Endodermal cell (in vitro differentiated cells): ENCODE measurements at regions not wholly inside any gene's neighbourhood (a gene's known extent, or its start where the extent isn't known, plus 50 kb on each side); places are given as distances from the start of the nearest gene placed in this dataset.
A peak's percentile ranks its signal among the peaks of the same experiment; 100 is the strongest.

ENCODE experiments used
- DNase-seq: peaks from one replicate; pipeline ENCODE4 v3.0.0-alpha.2; 2017
- H3K27ac ChIP-seq: 2 replicates; pipeline ENCODE4 v1.5.1; 2013; ENCODE audit warnings: mild to moderate bottlenecking, low read depth, low read length, moderate library complexity
- H3K27me3 ChIP-seq: 2 replicates; pipeline ENCODE4 v1.6.1; 2013; ENCODE audit warnings: mild to moderate bottlenecking, low read length, moderate library complexity; ENCODE audit not compliant: insufficient read depth, control insufficient read depth, poor library complexity, severe bottlenecking
- H3K36me3 ChIP-seq: 2 replicates; pipeline ENCODE4 v1.7.0; 2013; ENCODE audit warnings: mild to moderate bottlenecking, low read length, moderate library complexity; ENCODE audit not compliant: control insufficient read depth, insufficient read depth
- H3K4me1 ChIP-seq: one replicate; pipeline ENCODE4 v1.7.0; 2013; ENCODE audit warnings: low read length; ENCODE audit not compliant: control insufficient read depth, insufficient read depth
- H3K4me3 ChIP-seq: 2 replicates; pipeline ENCODE4 v1.5.1; 2013; ENCODE audit warnings: mild to moderate bottlenecking, low read length, moderate library complexity
- H3K9ac ChIP-seq: 2 replicates; pipeline ENCODE4 v1.6.1; 2013; ENCODE audit warnings: mild to moderate bottlenecking, low read length, moderate library complexity; ENCODE audit not compliant: poor library complexity, severe bottlenecking; ENCODE audit errors: extremely low read depth
- H3K9me3 ChIP-seq: 2 replicates; pipeline ENCODE4 v1.6.1; 2013; ENCODE audit warnings: mild to moderate bottlenecking, low read length, moderate library complexity; ENCODE audit not compliant: control insufficient read depth
- H3K27ac Mint-ChIP-seq: 2 replicates; pipeline ENCODE4 v1.8.0; 2020; ENCODE audit warnings: mixed read lengths
- H3K27me3 Mint-ChIP-seq: 2 replicates; pipeline ENCODE4 v1.8.0; 2021; ENCODE audit warnings: mild to moderate bottlenecking, mixed read lengths; ENCODE audit not compliant: insufficient read depth
- H3K36me3 Mint-ChIP-seq: 2 replicates; pipeline ENCODE4 v1.8.0; 2020; ENCODE audit warnings: low read depth, mixed read lengths
- H3K4me1 Mint-ChIP-seq: 2 replicates; pipeline ENCODE4 v1.8.0; 2020; ENCODE audit warnings: mixed read lengths
- H3K4me3 Mint-ChIP-seq: 2 replicates; pipeline ENCODE4 v1.8.0; 2020; ENCODE audit warnings: mild to moderate bottlenecking, moderate library complexity, mixed read lengths
- H3K9me3 Mint-ChIP-seq: 2 replicates; pipeline ENCODE4 v1.8.0; 2020; ENCODE audit warnings: mild to moderate bottlenecking, mixed read lengths
- WGBS, 2 experiments: methylation state at CpG; one replicate each; pipeline versions ENCODE4 v1.1.5 to v1.1.7; 2013; ENCODE audit warnings: missing lambda C conversion rate in 2 of 2, mixed read lengths in 1 of 2; ENCODE audit not compliant: insufficient coverage in 1 of 2, insufficient read length in 1 of 2; 5-methylcytosine and 5-hydroxymethylcytosine counted together
- TF ChIP-seq, protein P1 (sequence below): fragments of 200-600 bp; sonication (generic); conservative IDR thresholded peaks from 2 replicates; pipeline ENCODE4 v1.5.0; 2021; ENCODE audit warnings: antibody characterized with exemption, mild to moderate bottlenecking

GRCh38 chr6:14920276-14920675 is 325.6 kb upstream of the JARID2 start:
- Mint-ChIP-seq H3K36me3 (peaks cover 3% of the 10 kb centered on the region), H3K27me3 (no peaks in the 10 kb centered on the region)
- TF ChIP-seq, protein P1, sequence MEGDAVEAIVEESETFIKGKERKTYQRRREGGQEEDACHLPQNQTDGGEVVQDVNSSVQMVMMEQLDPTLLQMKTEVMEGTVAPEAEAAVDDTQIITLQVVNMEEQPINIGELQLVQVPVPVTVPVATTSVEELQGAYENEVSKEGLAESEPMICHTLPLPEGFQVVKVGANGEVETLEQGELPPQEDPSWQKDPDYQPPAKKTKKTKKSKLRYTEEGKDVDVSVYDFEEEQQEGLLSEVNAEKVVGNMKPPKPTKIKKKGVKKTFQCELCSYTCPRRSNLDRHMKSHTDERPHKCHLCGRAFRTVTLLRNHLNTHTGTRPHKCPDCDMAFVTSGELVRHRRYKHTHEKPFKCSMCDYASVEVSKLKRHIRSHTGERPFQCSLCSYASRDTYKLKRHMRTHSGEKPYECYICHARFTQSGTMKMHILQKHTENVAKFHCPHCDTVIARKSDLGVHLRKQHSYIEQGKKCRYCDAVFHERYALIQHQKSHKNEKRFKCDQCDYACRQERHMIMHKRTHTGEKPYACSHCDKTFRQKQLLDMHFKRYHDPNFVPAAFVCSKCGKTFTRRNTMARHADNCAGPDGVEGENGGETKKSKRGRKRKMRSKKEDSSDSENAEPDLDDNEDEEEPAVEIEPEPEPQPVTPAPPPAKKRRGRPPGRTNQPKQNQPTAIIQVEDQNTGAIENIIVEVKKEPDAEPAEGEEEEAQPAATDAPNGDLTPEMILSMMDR = no peak

GRCh38 chr6:14921170-14921569 is 324.7 kb upstream of the JARID2 start:
- peak; percentile 57 for DNase-seq
- no peaks in the 10 kb centered on the region for H3K9me3 ChIP-seq
- no peaks in the 10 kb centered on the region for H3K4me1 ChIP-seq
- no peaks in the 10 kb centered on the region for H3K9me3 Mint-ChIP-seq
- H3K4me1 Mint-ChIP-seq = peaks cover 50% of the 10 kb centered on the region
- TF ChIP-seq, protein P1 = no peak
- no peaks in the 10 kb centered on the region for H3K27me3 ChIP-seq
- no peaks in the 10 kb centered on the region for H3K27me3 Mint-ChIP-seq
- H3K27ac Mint-ChIP-seq = no peak overlapping the region
- no peak overlapping the region for H3K27ac ChIP-seq
- no peak overlapping the region for H3K4me3 Mint-ChIP-seq
- no peak overlapping the region for H3K9ac ChIP-seq
- 91 to 100% methylated on average over 3 to 11 of the region's 11 CpGs for WGBS, 2 experiments
- H3K36me3 Mint-ChIP-seq = no peaks in the 10 kb centered on the region
- H3K36me3 ChIP-seq = no peaks in the 10 kb centered on the region
- no peak overlapping the region for H3K4me3 ChIP-seq

More at GRCh38 chr6:14920276-14920675, 325.6 kb upstream of the JARID2 start:
- H3K4me1 Mint-ChIP-seq = peaks cover 50% of the 10 kb centered on the region
- DNase-seq = no peak
- Histone ChIP-seq H3K9me3 (no peaks in the 10 kb centered on the region), H3K4me3 (no peak overlapping the region), H3K9ac (no peak overlapping the region), H3K36me3 (no peaks in the 10 kb centered on the region), H3K4me1 (no peaks in the 10 kb centered on the region), H3K27me3 (no peaks in the 10 kb centered on the region), H3K27ac (no peak overlapping the region)
- 90 to 100% methylated on average over 2 of the region's 2 CpGs for WGBS, 2 experiments
- no peak overlapping the region for H3K4me3 Mint-ChIP-seq
- no peak overlapping the region for H3K27ac Mint-ChIP-seq
- H3K9me3 Mint-ChIP-seq = no peaks in the 10 kb centered on the region

DNA sequence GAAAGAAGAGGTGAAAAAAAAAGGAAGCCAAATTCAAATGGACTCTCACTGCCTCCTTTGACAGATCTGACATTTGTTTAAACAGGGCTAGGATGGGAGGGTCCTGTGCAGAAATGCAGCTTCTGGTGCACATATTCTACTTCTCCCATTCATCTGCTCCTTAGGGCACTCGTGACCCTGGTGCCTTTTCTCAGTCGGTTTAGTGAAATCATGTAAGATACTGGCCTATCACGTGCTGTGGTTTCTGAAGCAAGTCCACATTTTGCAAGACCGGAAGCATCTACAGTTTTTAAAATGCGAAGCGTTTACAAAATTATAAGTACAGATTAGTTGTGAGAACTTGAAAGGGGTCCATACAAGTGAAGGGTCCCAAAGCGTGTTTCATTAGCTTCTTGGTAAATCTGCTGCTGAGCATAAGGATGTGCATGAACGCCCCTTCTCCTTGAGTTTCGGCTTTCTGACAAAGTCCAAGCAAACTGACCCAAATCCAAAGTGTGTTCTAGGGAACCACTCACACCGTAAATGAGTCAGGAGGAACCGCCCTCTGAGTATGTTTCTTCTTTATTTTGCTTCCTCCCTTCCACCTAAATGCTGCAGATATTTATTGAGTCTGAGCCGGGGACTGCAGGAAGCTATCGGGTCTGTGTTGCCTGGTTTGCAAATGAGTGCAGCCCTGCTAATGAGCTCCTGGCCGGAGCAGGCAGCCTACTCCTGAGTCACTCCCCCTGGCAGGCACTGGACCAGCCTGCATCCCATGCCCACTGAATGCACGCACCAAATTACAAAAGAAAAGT is 323.8 kb upstream of the JARID2 start:
- Histone ChIP-seq H3K9me3 (no peaks in the 10 kb centered on the region), H3K9ac (no peak overlapping the region), H3K4me1 (no peaks in the 10 kb centered on the region), H3K27ac (no peak overlapping the region), H3K4me3 (no peak overlapping the region), H3K27me3 (no peaks in the 10 kb centered on the region), H3K36me3 (no peaks in the 10 kb centered on the region)
- TF ChIP-seq, protein P1 = no peak
- H3K27ac Mint-ChIP-seq = peak overlapping the region; percentile 52
- DNase-seq = peak; percentile 69
- peaks cover 45% of the 10 kb centered on the region for H3K4me1 Mint-ChIP-seq
- no peaks in the 10 kb centered on the region for H3K27me3 Mint-ChIP-seq
- no peaks in the 10 kb centered on the region for H3K36me3 Mint-ChIP-seq
- WGBS, 2 experiments = 81 to 82% methylated on average over 13 to 15 of the region's 15 CpGs
- H3K4me3 Mint-ChIP-seq = no peak overlapping the region
- H3K9me3 Mint-ChIP-seq = no peaks in the 10 kb centered on the region
